ENCODE measurements at regions not wholly inside any gene's neighbourhood (a gene's known extent, or its start where the extent isn't known, plus 50 kb on each side); places are given as distances from the start of the nearest gene placed in this dataset.

GRCh38 chr14:104366931-104367865, 212.4 kb upstream of the C14orf180 start:
- FAIRE-seq = no peak
- DNase-seq (ENCODE audit: insufficient read length, low spot score) = no peak

GRCh38 chr14:104367866-104368750, 211.5 kb upstream of the C14orf180 start:
- FAIRE-seq (no peak), DNase-seq (ENCODE audit: insufficient read length, low spot score) (no peak)

GRCh38 chr14:104368751-104369100, 210.8 kb upstream of the C14orf180 start:
- DNase-seq (ENCODE audit: insufficient read length, low spot score) = no peak

GRCh38 chr14:104369208-104369607, 210.4 kb upstream of the C14orf180 start:
- DNase-seq (ENCODE audit: insufficient read length, low spot score) (no peak), FAIRE-seq (no peak)

More at GRCh38 chr14:104368751-104369100, 210.8 kb upstream of the C14orf180 start:
- no peak for FAIRE-seq

- FAIRE-seq (no peak), DNase-seq (ENCODE audit: insufficient read length, low spot score) (peak; percentile 29)
Observed at GRCh38 chr14:104370256-104370870, 209.2 kb upstream of the C14orf180 start.

- FAIRE-seq (no peak), DNase-seq (ENCODE audit: insufficient read length, low spot score) (no peak)
Observed at GRCh38 chr14:104371031-104371430, 208.5 kb upstream of the C14orf180 start.

GRCh38 chr14:104371917-104372316, 207.6 kb upstream of the C14orf180 start:
- no peak for FAIRE-seq

GRCh38 chr14:104372390-104373054, 207.0 kb upstream of the C14orf180 start:
- DNase-seq (ENCODE audit: insufficient read length, low spot score) (no peak), FAIRE-seq (no peak)

More at GRCh38 chr14:104371917-104372316, 207.6 kb upstream of the C14orf180 start:
- no peak for DNase-seq (ENCODE audit: insufficient read length, low spot score)

GRCh38 chr14:104373055-104373854, 206.3 kb upstream of the C14orf180 start:
- no peak for DNase-seq (ENCODE audit: insufficient read length, low spot score)
- no peak for FAIRE-seq

- DNase-seq (ENCODE audit: insufficient read length, low spot score) (no peak), FAIRE-seq (no peak)
Observed at GRCh38 chr14:104373855-104374717, 205.5 kb upstream of the C14orf180 start.

- no peak for DNase-seq (ENCODE audit: insufficient read length, low spot score)
- no peak for FAIRE-seq
Observed at GRCh38 chr14:104374718-104375080, 204.9 kb upstream of the C14orf180 start.

- DNase-seq (ENCODE audit: insufficient read length, low spot score) (no peak), FAIRE-seq (no peak)
Observed at GRCh38 chr14:104375551-104376201, 203.9 kb upstream of the C14orf180 start.

GRCh38 chr14:104376202-104377140, 203.1 kb upstream of the C14orf180 start:
- DNase-seq (ENCODE audit: insufficient read length, low spot score) (no peak), FAIRE-seq (no peak)

GRCh38 chr14:104377256-104377655, 202.3 kb upstream of the C14orf180 start:
- DNase-seq (ENCODE audit: insufficient read length, low spot score) (no peak), FAIRE-seq (no peak)

- FAIRE-seq (no peak), DNase-seq (ENCODE audit: insufficient read length, low spot score) (no peak)
Observed at GRCh38 chr14:104378698-104379113, 200.9 kb upstream of the C14orf180 start.

GRCh38 chr14:104382361-104383087, 197.0 kb upstream of the C14orf180 start:
- no peak for DNase-seq (ENCODE audit: insufficient read length, low spot score)
- FAIRE-seq = no peak

All from HTR-8/SVneo (cell line).